HG03060 (cell line): ENCODE measurements at regions not wholly inside any gene's neighbourhood (a gene's known extent, or its start where the extent isn't known, plus 50 kb on each side); places are given as distances from the start of the nearest gene placed in this dataset.

Experiments used
- ATAC-seq: cut with Tn5 transposase; IDR thresholded peaks from one replicate; pipeline ENCODE4 v1.9.1; 2021; ENCODE audit warnings: low read depth, moderate number of reproducible peaks; ENCODE audit not compliant: unreplicated experiment

DNA sequence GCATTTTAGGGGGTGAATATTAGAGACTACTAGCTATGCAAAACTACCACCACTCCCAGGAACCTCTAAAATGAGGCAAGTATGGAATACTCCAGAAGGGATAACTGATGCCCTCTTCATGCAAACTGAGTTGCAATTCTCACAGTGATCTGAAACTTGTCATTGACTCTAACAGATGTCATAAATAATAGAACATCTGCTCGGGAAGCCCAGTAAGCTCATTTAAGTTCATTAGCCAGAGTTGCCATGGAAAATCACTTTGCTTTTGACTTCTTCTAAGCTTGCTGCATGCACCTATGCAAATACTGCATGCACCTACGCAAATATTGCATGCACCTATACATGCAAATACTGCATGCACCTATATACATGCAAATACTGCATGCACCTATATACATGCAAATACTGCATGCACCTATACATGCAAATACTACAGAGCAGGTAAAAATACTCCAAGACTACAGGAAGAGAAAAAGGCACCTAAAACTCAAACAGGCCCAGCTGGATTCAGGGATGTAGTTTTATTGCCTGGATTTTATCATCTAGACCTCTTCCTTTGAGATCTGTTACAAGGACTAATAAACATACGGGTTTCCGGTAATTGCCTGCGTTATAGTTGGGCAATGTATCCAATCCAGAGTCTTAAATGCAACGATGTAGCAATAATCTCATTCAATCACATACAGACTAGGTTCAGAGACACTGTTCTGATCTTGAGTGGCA, 1061.1 kb upstream of the AUTS2 start:
- ATAC-seq, result no peak

DNA sequence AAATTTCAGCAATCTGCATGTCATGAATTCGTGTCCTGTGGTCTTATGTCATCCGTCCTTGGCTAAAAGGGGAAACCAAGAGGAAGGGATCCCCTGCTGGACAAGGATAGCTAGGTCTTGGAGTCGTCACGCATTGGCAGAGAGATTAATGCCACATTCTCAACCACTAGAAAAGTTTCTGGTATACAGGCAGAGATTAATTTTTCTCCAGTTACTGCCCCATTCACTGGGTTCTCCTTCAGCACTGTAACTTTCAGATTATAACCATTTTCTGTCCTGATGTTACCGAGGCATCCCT, 1060.6 kb upstream of the AUTS2 start:
- no peak for ATAC-seq

DNA sequence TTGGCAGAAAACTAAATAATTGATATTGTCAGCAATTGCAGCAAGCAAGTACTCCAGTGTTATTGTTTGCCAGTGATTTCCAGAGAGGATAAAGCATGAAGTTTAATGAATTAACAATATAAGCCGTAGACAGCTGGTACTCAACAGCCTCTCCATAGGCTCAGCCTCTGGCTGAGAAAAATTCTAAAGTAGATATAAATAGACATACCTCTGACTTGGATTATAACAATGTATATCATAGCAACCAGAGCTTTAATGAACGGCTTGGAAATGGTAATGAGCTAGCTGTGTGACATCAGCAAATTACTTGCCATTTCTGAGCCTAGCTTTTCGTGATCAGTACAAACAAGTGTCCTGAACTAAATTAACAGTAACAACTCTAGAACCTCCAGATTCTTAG, 1055.4 kb upstream of the AUTS2 start:
- no peak for ATAC-seq

DNA sequence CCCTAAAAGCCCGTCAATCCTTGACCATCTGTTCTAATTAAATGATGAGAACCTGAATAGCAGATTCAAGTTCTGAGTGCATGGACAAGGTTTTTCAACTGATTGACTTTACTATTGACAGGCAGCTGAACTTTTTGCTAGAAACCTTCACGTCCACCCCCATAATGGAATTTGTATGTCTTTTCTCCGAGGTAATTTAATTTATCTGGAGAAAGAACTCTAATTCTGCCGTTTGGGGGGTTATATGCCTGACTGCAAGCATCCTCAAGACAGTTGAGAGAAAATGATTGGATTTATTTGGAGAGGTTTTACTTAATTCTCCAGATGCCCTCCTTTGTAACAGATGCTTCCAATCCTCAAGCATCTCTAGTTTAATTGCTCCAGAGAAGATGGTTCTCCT, 1053.4 kb upstream of the AUTS2 start:
- ATAC-seq, result no peak

DNA sequence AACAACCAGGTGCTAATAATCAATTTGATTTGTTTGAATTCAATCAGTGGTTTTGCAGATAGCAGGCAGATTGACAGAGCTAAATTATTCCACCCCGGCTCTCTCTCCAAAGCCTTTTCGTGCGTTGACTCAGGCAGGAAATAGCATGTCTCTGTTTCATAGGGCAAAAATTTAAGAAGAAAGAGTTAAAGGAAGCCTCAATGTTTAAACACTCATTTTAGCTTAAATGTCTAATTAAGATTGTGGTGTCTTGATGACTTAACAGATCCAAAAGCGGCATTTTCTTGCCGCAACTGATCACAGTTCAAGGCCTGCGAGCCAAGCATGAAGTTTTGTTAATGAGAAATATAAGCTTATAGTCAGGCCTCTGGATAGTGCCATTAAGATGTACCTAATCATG, 1051.1 kb upstream of the AUTS2 start:
- ATAC-seq, result no peak

DNA sequence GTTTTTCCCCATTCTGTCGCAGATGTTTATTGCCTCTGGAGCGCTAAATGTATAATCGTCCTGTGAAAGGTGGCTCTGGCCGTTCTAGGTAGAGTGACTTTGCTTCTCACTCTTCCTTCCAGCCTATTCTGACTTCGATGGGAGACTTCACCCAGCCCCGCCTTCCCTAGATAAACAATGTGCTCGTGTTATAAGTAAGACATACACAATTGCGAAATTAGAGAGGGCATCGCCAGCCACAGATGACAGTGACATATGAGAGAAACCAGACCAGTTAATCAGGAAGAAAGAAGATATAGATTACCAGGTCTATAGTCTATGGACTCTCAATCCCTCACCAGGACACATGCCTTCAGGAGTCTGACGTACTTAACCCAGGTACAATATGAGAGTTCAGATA, 1050.5 kb upstream of the AUTS2 start:
- no peak for ATAC-seq

DNA sequence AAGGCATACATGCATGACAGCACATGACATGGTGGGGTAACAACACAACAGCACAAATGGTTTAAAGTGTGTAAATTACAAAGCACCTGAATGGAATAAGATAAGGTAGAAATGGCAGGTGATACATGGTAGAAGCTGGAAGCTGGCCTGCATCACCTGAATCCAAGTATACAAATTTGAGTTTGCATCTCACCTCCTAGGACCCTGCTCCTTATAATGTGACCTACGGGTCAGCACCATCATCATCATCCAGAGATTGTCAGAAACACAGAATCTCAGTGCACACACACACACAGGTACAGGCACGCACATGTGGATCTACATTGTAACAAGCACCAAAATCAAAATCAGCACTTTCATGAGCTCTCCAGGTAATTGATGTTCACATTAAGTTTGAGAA, 1048.2 kb upstream of the AUTS2 start:
- ATAC-seq, result no peak

DNA sequence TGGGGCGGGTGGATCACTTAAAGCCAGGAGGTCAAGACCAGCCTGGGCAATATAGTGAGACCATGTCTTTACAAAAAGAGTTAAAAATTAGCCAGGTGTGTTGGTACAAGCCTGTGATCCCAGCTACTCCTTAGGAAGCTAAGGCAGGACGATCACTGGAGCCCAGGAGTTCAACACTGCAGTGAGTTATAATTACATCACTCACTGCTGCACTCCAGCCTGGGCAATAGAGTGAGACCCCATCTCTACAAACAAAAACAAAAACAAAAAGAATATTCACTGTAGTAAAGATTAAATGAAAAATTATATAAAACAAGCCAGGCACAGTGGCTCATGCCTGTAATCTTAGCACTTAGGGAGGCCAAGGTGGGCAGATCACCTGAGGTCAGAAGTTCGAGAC, 1047.6 kb upstream of the AUTS2 start:
- ATAC-seq, result no peak

DNA sequence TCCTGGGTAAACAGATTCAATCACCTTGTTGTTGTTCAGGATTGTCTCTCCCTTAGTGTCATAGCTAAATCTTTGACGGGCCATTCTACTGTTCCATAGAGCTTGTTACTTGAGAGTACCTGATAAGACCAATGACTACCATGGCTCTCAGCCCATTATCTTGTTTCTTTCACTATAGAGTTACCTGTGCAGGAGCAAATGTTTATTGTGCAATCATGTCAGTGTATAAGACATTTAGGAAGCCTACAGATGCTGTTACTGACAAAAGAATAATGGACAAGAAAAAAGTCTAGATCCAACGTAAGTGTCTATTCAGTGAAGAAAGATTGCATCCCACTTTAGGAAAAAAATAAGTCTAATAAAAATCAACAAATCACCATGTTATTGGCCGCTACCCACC, 1041.7 kb upstream of the AUTS2 start:
- ATAC-seq, result no peak

DNA sequence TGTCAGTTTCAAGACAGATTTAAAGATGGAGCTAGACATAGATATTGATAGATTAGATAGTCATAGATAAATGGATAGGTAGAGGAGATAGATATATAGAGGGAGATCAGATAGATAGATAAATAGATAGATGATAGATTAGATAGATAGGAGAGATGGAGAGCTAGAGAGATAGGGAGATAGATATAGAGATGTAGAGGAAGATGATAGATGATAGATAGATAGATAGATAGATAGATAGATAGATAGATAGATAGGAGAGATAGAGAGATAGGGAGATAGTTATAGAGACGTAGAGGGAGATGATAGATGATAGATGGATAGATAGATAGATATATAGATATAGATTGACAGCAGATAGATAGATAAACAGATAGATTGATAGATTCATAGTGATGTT, 1038.8 kb upstream of the AUTS2 start:
- ATAC-seq, result no peak

DNA sequence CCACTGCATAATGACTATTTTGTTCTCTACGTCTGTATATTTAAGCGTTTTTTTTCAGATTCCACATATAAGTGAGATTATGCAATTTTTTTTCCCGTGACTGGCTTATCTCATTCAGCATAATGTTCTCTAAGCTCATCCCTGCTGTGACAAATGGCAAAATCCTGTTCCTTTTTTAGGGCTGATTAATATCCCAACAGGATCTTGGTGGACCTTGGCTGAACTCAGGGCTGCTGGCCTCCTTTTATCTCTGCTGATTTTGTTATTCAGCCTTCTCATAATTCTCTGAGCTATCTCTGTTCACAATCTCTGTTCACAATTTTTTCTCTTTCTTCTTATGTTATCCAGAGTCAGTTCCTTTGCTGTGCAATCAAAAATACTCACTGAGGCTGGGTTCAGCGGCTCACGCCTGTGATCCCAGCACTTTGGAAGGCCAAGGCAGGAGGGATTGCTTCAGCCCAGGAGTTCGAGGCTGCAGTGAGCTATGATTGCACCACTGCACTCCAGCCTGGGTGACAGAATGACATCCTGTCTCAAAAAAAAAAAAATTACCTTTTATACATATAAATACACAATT, 1035.9 kb upstream of the AUTS2 start:
- ATAC-seq, result no peak

DNA sequence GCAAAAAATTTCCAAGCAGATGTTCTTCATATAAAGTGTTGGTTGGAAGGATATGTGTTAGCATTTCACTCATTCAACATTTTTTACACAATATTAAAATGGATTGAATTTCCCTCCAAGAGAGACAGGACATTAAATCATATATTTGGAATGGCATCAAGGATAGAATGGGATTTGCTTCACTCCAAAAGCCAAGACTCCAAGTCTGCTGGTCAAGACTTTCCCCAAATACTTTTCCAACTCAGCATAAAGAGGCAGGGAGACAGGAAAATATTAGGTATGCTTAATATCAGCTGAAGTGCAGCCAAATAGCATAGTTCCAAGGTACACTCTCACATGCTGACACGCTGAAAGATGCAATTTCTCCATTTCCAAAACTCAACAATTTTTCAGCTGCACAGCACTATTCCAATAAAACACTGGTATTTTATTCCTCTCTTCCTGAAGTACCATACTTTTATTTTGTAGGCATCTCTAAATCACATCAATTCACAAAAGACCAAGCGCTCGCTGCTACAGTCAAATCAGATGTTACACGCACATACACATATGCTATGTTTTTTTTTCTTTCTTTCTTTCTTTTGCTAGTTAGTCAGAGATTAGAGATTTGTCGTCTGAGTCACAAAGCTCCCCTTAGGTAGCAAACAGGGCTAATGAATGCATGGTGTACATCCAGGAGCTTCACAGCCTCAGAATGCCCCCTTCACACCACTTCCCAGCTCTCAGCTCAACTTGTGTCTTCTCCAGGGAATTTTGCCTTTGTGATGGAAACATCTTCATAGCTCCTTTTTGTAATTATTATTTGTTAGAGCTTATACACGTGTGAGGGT, 1033.8 kb upstream of the AUTS2 start:
- no peak for ATAC-seq

DNA sequence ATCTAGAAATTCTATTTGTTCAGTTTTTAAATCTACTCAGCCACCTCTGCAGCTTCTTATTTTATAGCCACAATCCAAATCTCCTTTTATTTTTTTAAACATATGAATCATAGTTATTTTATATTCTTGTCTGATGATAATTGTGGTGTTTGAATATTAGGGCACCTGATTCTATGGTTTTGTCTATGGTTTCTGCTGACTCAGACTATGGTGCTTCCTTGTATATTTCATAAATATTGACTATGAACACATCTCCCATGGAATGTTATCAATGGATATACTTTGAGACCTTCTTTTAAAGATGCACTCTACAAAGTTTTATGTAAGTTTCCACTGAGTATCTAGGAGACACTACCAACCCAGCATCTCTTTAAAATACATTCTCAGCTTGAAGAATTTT, 1027.0 kb upstream of the AUTS2 start:
- no peak for ATAC-seq

DNA sequence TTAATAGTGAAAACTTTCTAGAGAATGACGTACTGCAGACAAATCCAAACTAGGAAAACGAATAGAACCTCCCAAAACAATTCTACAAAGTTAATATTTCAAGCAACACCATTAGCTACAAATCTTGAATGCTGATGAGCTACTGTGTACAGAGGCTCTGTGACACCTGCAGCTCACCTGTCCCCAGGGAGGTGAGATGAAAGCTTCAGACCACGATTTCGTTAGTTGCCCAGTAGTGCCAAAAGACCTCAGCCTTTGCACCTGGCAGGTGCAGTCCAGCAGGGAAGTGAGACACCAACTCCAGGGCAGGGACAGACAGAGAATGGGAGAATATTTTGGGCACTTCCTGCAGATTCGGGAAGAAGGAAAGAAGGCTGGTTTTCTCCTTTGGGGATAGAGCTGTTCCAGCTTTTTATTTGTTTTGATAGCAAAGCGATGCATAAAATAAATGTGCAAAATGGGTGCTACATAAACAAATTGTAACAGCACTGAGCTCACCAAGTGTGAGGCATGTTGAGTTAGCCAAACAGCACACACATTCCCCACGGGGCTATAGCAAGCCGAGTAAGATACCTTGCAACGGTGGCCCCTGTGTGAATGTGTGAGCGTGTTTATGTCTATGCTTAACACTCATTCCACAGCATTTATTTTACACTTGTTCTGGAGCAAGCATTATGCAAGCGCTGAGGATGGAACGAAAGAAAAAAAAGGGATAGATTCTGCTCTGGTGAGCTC, 1024.8 kb upstream of the AUTS2 start:
- ATAC-seq, result no peak

DNA sequence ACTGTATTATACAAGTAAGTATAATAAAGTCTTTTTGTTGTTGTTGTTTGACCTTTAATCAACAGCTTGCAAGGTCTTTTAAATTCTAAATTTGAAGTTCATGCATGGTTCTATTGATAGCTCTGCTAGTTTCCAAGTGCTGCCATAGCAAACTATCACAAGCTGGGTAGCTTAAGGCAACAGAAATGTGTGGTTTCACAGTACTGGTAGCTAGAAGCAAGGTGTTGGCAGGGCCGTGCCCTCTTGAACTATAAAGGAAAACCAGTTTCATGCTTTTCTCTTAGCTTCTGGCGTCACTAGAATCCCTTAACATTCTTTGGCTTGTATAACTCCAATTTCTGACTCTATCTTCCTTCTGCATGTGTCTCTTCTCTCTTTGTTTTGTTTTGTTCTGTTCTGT, 1021.9 kb upstream of the AUTS2 start:
- ATAC-seq, result no peak

DNA sequence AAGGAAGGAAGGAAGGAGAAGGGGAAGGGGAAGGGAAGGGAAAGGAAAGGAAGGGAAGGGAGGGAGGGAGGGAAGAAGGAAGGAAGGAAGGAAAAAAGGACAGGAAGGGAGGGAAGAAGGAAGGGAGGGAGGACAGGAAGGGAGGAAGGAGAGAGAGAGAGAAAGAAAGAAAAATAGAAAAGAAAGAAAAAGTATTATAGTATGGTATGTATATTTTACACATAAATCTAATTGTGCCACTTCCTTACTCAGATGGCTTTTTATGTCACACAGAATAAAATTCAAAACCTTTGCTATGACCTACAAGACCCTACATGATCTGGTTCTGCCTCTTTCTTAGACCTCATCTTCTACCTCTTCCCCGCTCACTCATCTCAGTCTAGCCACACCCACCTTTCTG, 1016.9 kb upstream of the AUTS2 start:
- ATAC-seq, result no peak

DNA sequence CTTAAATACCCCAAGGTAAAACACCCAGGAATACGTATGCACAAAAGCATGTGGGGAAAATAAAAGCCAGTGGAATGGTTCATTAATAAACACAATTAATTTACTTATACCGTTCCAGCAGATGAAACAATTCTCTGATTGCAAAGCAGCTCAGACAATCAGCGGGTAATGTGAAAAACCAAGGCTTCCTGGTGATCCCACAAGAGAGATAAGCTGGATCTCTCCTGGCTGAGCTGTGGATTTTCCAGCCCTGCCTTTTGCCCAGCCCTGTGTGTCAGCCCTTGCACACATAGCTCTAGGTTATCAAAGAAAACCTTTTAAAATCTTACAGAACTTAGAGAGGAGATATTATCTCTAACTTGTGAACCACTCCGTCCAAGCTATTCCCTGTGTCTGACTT, 1010.7 kb upstream of the AUTS2 start:
- ATAC-seq, result no peak

DNA sequence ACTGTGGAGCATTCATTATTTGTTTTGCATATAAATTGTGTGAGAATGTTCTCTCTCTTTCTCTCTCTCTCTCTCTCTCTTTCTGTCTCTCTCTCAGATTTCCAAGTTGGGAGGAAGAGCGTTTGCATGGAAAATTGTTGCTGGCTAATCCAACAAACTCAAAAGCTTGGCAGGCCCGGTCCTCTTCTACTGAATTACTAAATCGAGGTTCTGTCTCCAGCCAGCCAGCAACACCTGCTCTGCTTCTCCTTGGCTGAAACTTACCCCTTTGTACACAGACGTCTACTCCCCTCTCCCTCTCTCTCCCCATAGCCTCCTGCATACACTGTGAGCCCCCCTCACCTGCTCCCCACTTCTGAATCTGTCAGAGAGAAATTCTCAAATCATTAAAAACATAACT, 996.4 kb upstream of the AUTS2 start:
- no peak for ATAC-seq

DNA sequence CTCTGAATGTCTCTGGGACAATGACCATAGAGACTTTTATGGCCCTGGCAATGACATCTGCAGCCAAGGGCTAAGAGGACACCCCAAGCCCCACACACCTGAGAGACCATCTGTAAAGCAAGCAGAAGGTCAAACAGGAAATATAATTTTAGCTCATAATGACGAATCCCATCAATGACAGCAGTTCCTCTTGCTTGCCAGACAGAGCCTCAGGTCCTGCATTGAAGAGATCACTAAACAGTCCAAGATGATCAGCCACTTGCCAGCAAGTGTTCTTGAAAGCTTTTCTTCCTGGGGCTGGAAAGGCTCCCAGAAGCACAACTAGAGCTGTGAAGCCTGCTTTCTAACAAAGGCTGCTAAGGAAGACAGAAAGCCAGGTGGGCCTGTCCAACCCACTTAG, 993.7 kb upstream of the AUTS2 start:
- ATAC-seq, result no peak

DNA sequence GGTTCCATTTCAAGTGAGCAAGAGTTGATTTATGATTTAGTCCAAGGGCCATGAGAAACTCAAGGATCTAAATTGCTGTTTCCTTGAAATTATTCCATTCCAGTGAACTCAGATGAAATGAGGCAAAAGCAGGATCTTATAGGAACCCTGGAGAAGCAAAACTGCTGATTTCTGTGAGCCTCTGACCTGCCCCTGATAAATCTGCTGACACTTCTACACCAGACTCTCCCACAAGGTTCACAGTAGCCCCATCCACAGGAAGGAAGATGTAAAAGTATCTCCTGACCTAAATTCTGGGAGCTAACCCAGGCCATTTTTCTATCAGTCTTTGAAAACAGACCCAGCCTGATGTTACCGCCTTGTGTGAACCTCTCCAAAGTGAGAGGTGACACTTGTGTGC, 987.6 kb upstream of the AUTS2 start:
- ATAC-seq, result no peak

DNA sequence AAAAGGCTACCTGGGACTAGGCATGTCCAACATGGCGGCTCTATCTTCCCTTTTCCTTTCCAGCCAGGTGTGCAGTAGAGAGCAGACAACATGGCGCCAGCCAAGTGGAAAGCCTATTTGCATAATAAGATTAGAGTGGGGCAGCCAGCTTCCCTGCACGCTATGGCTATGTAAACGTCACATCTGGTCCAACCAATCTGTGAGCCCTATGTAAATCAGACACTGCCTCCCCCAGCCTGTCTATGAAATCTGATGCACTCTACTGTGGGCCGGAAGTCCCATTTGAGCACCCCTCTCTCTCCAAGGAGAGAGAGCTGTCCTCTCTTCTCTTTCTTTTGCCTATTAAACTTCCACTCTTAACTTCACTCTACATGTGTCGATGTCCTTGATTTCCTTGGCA, 984.9 kb upstream of the AUTS2 start:
- ATAC-seq, result no peak
